Iris pigment epithelial cell (primary cell): ENCODE measurements at regions not wholly inside any gene's neighbourhood (a gene's known extent, or its start where the extent isn't known, plus 50 kb on each side); places are given as distances from the start of the nearest gene placed in this dataset.
"Not testable (repeated sequence)": the region's sequence is repeated elsewhere in the genome, so short reads cannot be mapped to it uniquely, and the experiment has no call there.

Source experiments
- DNase-seq: peaks from one replicate; pipeline ENCODE4 v3.0.0-alpha.2; 2011; ENCODE audit warnings: low read depth

DNA sequence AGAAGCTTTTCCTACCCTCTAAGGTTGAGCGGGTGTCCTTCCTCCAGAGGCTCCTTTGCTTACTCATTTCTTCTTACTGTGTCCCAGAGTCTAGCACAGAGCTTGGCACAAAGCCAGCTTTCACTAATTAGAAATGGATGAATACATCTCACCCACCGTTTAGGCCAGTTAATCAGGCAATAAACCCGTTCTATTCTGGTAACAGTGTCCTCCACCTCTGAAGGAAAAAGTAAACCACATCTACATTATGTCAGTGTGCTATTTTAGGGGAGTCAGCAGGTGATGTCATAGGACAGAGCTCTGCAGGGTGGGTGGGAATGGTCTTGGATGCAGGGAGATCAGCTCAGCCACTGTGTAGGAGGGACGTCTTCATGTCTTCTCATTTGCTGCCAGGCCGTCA is 109.2 kb downstream of the OSTF1 start:
- DNase-seq, result peak; percentile 30

DNA sequence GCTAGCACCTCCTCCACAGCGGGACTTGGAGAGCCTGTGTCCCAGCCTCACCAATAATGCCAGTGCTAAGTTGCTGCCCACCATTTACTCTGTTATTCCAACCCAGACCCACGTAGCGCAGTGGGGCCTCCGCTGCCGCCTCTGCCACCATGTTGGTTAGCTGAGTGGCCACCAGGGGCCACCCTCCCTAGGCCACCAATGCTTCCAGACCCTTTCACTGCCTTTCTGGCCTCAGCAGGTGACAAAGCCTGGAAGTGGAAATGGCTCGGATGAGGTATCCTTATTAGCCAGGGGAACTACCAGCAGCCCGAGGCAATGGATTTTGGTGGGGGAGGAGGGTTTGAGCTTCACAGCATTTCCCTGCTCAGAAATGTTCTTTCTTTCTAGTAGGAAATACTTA is 110.1 kb downstream of the OSTF1 start:
- no peak for DNase-seq

DNA sequence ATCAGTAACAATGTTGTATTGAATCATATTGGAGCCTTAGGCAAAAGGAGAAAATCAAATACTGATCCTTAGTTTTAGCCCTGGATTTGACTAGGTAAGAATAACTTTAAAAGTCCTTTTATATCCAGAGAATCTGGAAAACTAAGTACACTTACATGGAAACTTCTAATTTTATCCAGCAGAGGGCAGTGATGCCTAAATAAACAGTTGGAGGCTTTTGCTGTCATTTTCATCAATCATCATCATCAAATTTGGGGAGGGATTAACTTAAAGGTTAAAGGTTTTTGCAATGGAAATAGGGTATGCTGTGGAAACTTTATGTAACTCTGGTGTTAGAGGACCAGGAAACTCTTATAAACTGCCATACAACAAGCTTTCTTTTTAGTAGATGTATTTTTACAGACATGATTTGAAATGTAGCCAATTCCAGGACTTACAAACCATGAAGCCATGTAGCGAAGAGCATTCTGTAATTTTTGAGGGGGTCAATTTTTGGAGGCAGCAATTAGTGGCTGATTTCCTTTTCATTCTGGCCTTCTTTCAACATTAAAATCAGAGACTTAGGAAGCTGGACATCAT is 112.7 kb downstream of the OSTF1 start:
- DNase-seq, result peak; percentile 48

DNA sequence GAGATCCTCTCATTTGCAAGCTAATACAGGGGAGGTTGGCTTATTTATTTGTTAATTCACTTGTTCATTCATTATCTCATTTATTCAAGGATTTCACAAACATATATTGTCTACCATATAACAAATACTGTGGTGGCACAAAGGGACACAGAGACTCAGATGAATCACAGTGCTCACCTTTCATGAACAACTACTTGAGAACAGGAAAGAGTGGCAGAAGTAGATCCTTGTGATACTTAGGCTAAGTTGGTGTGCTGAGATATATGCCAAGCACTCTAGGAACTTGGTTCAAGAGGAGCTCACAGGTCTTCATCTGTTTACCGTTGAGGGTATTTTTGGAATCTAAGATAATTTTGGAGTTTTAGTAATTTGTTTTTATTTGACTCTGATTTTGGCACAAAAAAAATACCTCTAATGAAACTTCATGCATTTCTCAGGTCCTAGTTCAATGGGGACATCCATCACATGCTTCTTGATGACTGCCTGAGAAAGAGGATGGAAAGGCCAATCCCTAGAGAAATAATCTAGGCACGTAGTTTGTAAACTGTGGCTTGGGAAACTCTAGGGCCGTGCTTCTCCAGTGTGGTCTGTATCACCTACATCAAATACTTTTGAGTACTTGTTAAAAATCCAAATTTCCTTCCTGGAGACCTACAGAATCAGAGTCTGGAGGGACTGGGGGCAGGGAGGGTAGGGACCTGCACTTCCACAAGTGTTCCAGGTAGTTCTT is 113.3 kb downstream of the OSTF1 start:
- DNase-seq, result no peak

GRCh38 chr9:75207997-75208396 is 119.7 kb downstream of the OSTF1 start:
- DNase-seq, result not testable (repeated sequence)

DNA sequence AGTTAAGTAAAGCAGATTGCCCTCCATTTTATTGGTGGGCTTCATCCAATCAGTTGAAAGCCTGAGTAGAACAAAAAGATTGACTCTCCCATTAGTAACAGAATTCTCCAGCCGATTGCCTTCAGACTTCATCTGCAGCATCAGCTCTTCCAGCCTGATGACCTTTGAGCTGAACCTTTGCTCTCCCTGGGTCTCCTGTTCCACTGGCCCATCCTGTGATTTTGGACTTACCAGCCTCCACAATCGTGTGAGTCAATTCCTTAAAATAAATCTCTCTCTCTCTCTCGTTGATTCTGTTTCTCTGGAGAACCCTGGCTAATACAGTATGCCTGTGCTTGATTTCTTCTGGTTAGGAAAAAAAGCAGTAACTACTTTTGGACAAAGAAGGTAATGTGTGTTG is 121.9 kb downstream of the OSTF1 start:
- DNase-seq, result no peak

- no peak for DNase-seq
Measured at GRCh38 chr9:75213765-75214164, 125.5 kb downstream of the OSTF1 start.

DNA sequence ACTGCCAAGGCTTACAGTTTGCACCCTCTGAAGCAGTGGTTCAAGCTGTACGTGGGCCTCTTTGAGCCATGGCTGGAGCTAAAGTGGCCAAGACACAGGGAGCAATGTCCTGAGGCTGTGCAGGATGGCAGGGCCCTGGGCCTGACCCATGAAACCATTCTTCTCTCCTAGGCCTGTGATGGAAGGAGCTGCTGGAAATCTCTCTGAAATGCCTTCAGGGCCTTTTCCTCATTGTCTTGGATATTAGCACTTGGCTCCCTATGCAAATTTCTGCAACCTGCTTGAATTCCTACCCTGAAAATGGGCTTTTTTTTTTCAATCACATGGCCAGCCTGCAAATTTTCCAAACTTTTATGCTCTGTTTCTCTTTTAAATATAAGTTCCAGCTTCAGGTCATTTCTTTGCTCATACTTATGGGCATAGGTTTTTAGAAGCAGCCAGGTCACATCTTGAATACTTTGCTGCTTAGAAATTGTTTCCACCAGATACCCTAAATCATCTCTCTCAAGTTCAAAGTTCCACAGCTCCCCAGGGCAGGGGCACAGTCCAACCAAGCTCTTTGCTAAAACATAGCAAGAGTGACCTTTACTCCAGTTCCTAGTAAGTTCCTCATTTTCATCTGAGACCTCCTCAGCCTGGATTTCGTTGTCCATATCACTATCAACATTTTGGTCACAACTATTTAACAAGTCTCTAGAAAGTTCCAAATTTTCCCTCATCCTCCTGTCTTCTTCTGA is 138.3 kb downstream of the OSTF1 start:
- DNase-seq, result no peak

GRCh38 chr9:75228893-75229292 is 140.6 kb downstream of the OSTF1 start:
- DNase-seq, result no peak

DNA sequence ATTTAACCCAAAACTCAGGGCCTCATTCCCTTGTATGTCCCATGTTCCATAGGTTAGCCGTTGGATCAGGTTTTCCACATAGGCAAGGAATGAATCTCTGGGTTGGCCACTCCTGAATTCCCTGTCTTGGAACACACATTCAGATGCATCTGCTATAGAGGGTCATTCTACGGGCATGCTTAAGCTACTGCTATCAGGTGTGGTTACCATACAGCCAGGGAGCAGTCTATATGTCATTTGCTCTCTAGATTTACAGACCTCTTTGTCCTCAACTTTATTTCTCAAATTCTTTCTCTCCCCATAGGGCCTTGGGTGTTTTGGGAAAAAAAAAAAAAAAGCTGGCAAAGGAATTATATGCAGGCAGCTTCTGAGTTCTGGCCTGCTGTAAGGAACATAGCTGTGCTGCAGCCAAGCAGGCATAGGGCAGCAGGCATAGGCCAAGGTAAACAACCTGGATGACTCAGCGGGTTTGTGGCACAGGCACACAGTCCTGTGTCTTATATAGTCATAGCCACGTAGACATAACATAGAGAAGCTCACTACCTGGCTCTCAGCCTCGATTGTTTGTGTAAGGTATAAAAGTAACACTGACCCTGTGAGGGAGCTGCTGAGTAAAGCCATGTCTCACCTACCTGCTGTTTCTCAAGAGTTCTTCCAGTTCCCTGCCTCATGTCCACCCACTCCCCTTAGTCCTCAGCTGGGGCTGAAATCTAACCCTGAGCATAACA is 141.5 kb downstream of the OSTF1 start:
- DNase-seq, result peak; percentile 18

GRCh38 chr9:75230469-75230868 is 142.2 kb downstream of the OSTF1 start:
- DNase-seq, result no peak

- DNase-seq, result no peak
Measured at GRCh38 chr9:75231167-75231566, 142.9 kb downstream of the OSTF1 start.

DNA sequence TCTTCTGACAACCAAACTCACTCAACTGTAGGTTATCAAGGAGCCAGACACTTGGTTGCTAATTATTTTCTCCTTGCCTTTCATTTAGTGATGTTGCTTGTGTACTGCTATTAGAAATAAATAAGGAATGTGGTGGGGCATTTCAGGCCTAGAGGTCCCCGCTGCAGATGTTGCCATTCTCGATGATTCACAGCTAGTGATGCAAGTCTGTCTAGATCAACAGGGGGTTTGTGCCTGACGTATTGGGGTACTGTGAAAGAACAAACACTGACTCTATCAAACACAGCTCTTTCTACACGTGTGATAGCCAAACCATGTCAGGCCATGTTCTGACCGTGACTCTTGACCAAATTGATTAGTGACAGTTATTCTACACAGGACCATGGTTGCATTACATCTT is 144.7 kb downstream of the OSTF1 start:
- DNase-seq, result peak; percentile 68

GRCh38 chr9:75235632-75236031 is 147.3 kb downstream of the OSTF1 start:
- no peak for DNase-seq

DNA sequence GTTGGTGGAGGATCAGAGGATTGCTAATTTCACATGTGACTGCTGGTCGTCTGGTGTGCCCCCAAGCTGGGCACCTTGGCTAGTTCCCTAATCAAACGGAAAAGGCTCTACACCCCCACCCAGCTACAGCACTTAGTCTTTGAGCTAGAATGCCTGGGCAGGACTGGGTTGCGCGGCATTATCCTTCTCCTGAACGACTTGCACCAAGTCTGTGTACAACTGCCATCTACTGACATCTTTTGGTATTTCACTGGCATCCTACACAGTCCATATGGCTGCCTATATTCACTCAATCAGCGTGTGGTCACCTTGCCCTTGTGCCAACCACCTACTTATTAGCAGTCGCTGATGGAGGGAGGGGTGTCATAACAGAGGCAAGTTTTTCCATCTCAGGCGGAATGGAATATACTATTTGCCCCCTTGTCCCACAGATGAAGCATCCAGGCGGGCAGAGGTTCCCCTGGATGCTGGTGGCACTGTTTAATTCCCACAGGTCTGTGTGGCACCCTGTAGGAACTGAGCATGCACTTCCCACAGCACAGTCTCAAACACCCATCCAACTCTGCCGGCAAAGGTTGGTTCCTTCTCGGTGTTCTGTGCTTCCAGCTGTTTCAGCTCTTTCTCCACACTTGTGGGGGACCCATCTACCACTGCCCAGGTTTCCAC is 150.1 kb downstream of the OSTF1 start:
- DNase-seq, result peak; percentile 56

- DNase-seq, result peak; percentile 52
Measured at GRCh38 chr9:75239176-75239575, 150.9 kb downstream of the OSTF1 start.

DNA sequence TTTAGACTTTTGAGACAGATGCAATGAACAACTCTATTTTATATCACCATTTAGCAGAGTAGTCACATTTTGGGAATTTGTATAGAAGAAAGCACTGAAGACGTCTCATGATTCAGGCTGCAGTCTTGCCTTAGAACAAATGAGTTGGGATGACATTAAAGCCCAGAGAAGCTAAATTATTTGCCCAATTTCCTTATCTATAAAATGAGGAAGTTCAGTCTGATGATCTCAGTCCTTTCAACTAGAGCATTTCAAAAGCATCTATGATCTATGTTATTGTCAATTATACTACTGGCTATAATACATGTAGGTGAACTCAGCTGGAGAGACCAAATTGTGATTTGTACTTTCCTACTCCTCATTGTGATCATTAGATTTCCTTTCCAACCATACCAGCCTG is 154.1 kb downstream of the OSTF1 start:
- no peak for DNase-seq

- no peak for DNase-seq
Measured at GRCh38 chr9:75246949-75247348, 158.6 kb downstream of the OSTF1 start.

DNA sequence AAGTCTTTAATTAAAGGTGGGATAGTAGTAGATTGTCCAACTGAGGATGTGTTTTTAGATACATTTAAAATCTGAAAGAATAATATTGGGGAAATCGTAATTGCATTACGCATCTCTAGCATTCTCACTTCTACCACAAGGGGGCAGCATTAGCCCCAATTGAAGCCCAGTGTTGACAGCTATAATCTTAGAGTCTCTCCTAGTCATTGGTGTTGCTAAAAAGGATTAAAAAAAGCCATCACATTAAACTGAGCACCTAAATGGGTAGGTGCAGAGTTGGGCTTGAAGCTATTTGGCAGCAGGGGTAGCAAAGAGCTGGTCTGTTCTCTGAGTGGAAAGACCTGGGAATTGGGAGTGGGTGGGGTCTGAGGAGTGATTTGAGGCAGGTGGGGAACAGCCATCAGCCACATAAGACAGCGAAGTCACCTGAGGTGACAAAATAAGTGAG is 177.2 kb downstream of the OSTF1 start:
- peak; percentile 37 for DNase-seq

DNA sequence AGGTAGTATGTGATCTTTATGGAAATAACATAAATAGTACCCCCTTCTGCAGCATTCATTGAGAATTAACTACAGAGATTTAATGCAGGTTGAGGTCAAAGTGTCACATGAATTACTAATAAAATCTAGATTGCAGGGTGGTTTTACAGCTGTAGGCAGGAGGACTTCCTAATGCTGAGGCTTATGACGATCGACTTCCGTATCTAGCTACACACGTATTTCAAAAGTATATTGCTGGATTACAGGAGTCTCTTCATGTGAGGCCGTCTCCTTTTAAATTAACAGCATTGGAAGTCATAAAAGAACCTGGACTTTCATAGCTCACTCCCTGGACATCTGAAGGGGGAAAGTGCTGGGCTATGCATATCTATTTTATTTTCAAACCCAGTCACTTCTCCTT is 180.9 kb downstream of the OSTF1 start:
- DNase-seq, result no peak

GRCh38 chr9:75273055-75273454 is 184.7 kb downstream of the OSTF1 start:
- not testable (repeated sequence) for DNase-seq

- DNase-seq, result no peak
Measured at GRCh38 chr9:75274781-75275180, 186.5 kb downstream of the OSTF1 start.
